Spleen (tissue), 11 donors: ENCODE measurements at regions not wholly inside any gene's neighbourhood (a gene's known extent, or its start where the extent isn't known, plus 50 kb on each side); places are given as distances from the start of the nearest gene placed in this dataset.

Experiments
- DNase-seq: peaks from one replicate; pipeline ENCODE4 v3.0.0-alpha.2; 2020
- H3K27ac ChIP-seq, 8 donors: fragments of 200-600 bp; sonication (generic) in 7 of 8; 1 replicate in 4 of 8; 2 replicates in 4 of 8; pipeline versions ENCODE4 v1.5.0 to v1.8.0; 2016 to 2021; ENCODE audit warnings: inconsistent platforms in 4 of 8, mild to moderate bottlenecking in 4 of 8, moderate library complexity in 1 of 8
- H3K27me3 ChIP-seq, 7 donors: fragments of 200-600 bp; sonication (generic) in 6 of 7; replicated peaks in 1 of 7; 1 replicate in 4 of 7; 2 replicates in 3 of 7; pipeline versions ENCODE4 v1.5.0 to v1.8.0; 2016 to 2021; ENCODE audit warnings: inconsistent platforms in 3 of 7, mild to moderate bottlenecking in 1 of 7
- H3K36me3 ChIP-seq, 6 donors: fragments of 200-600 bp; sonication (generic) in 5 of 6; 1 replicate in 4 of 6; 2 replicates in 2 of 6; pipeline versions ENCODE4 v1.5.0 to v1.8.0; 2016 to 2021; ENCODE audit warnings: inconsistent platforms in 2 of 6
- H3K4me1 ChIP-seq, 6 donors: fragments of 200-600 bp; sonication (generic) in 5 of 6; 1 replicate in 3 of 6; 2 replicates in 3 of 6; pipeline versions ENCODE4 v1.5.0 to v1.8.0; 2016 to 2021; ENCODE audit warnings: inconsistent platforms in 3 of 6
- H3K4me3 ChIP-seq, 8 donors: fragments of 200-600 bp; sonication (generic) in 7 of 8; 1 replicate in 4 of 8; 2 replicates in 4 of 8; pipeline versions ENCODE4 v1.5.0 to v1.8.0; 2016 to 2021; ENCODE audit warnings: inconsistent platforms in 4 of 8, mild to moderate bottlenecking in 4 of 8, moderate library complexity in 2 of 8
- H3K9me3 ChIP-seq, 8 donors: fragments of 200-600 bp; sonication (generic) in 7 of 8; 1 replicate in 4 of 8; 2 replicates in 4 of 8; pipeline versions ENCODE4 v1.5.0 to v1.8.0; 2016 to 2021; ENCODE audit warnings: inconsistent platforms in 4 of 8
- CTCF ChIP-seq, 11 experiments: fragments of 200-600 bp in 7 of 11; fragments of 450-650 bp in 4 of 11; sonication (generic) in 4 of 11; IDR thresholded peaks in 8 of 11; conservative IDR thresholded peaks in 3 of 11; 1 replicate in 7 of 11; 2 replicates in 4 of 11; pipeline versions ENCODE4 v1.4.0 to v1.8.0; 2016 to 2021; ENCODE audit warnings: antibody characterized with exemption in 11 of 11, inconsistent platforms in 4 of 11, mild to moderate bottlenecking in 1 of 11
- POLR2A ChIP-seq, 3 donors: fragments of 450-650 bp; IDR thresholded peaks; one replicate each; pipeline ENCODE4 v1.5.1; 2017; ENCODE audit warnings: antibody characterized with exemption in 3 of 3, mild to moderate bottlenecking in 1 of 3
- POLR2AphosphoS5 ChIP-seq, 3 donors: sonication (generic); formaldehyde crosslinking; IDR thresholded peaks; one replicate each; pipeline ENCODE4 v1.5.1; 2017; ENCODE audit warnings: antibody characterized with exemption in 3 of 3
- WGBS, 5 donors: extraction: QIAGEN DNeasy Blood & Tissue Kit in 3 of 5; methylation state at CpG; one replicate each; pipeline versions ENCODE4 v1.1.5 to v1.1.7; 2013 to 2018; 5-methylcytosine and 5-hydroxymethylcytosine counted together
- intact Hi-C: fragments of 100-400 bp; cut with DNase I; formaldehyde crosslinking; loops from one replicate; pipeline ENCODE4 v1.15.0; 2023; ENCODE audit warnings: low total_unique reads
- donor health status: healthy with polysubstance abuse.
- donor health status: DM: no; HTN: no; CAD: no; lungs with moderate emphysema.
- donor health status: DM: no; HTN: no; CAD: no.
- donor health status: Bipolar disorder and iron deficiency.
- donor health status: healthy.
- donor health status: DM: no; HTN: no; CAD: no.
- donor health status: DM: yes; HTN: yes; CAD: no.

DNA sequence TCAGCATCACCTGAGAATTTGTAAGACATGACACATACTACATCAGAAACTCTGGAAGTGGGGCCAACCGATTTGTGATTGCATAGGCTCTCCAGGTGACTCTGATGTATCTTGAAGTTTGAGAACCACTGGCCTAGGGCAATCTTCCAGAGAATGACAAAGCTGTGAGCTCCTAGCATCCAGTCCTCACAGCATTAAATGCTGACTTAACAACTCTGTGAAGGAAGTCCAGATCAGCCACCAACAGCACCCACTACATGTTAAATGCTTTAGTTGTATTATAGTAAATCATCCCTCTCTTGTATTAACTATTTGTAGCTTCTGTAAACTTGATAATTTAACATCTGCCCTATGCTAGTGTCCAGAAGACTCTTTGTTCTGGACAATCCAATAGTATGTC, 636.5 kb upstream of the STEAP1 start:
- Histone ChIP-seq H3K36me3 (no peaks in the 10 kb centered on the region), H3K27ac (no peak overlapping the region), H3K9me3 (peaks cover 0 to 8% (median 0%) of the 10 kb centered on the region in 8 donors), H3K27me3 (no peaks in the 10 kb centered on the region), H3K4me1 (no peaks in the 10 kb centered on the region), H3K4me3 (no peak overlapping the region)
- intact Hi-C loops: no loop called here
- TF ChIP-seq POLR2AphosphoS5 (IDR thresholded peaks at IDR 0.05) (no peak), POLR2A (IDR thresholded peaks at IDR 0.05) (no peak), CTCF (IDR thresholded peaks at IDR 0.05 in 8 of 11, conservative IDR thresholded peaks at IDR 0.05 in 3 of 11) (no peak)
- DNase-seq: no peak
- WGBS, 5 donors: 70 to 89% (median 79%) methylated on average over 1 of the region's 1 CpG

DNA sequence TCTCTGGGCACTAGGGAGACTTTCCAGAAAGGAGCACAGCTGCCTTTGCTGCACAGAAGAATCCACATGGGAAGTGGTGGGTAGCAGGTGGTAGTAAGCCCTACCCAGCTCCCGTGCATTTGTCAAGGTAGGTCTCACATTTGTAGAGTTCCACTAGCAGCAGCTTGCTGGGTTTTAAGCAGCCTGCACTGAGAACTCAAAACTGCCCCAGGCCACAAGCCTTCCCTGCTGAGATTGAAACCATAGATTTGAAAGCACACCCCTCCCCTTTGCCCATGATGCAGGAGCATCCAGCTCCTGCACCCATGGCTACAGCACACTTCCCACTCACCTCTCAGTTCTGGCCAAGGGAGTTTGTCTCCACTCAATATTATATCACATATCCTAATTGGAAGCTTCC, 604.5 kb upstream of the STEAP1 start:
- WGBS, 5 donors: 50 to 78% (median 67%) methylated on average over 1 of the region's 1 CpG
- DNase-seq: no peak
- no peak overlapping the region for H3K27ac ChIP-seq
- intact Hi-C loops: no loop called here
- peaks cover 0 to 10% (median 3%) of the 10 kb centered on the region in 8 donors for H3K9me3 ChIP-seq
- no peak overlapping the region for H3K4me3 ChIP-seq
- no peaks in the 10 kb centered on the region for H3K36me3 ChIP-seq
- H3K27me3 ChIP-seq: no peaks in the 10 kb centered on the region
- H3K4me1 ChIP-seq: no peaks in the 10 kb centered on the region
- TF ChIP-seq CTCF (IDR thresholded peaks at IDR 0.05 in 8 of 11, conservative IDR thresholded peaks at IDR 0.05 in 3 of 11) (no peak), POLR2A (IDR thresholded peaks at IDR 0.05) (no peak), POLR2AphosphoS5 (IDR thresholded peaks at IDR 0.05) (no peak)

DNA sequence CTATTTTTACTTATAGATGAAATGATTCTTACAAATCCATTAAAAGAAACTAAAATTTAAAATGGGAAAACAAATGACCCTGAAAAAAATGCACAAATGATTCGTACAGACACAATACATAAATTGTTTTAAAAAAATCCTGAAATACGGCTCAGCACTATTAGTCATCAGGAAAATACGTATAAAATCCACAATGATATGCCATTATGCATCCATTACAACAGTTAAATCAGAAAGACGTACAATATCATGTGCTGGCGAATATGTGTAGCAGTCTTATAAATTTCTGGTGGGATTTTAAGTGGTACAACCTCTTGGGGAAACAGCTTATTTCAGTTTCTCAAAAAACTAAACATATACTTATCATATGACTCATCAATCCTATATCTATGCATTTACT, 600.1 kb upstream of the STEAP1 start:
- Histone ChIP-seq H3K27ac (no peak overlapping the region), H3K27me3 (no peaks in the 10 kb centered on the region)
- intact Hi-C loops: no loop called here

GRCh38 chr7:89559596-89559995, 594.7 kb upstream of the STEAP1 start:
- Histone ChIP-seq H3K4me1 (no peaks in the 10 kb centered on the region), H3K4me3 (no peak overlapping the region), H3K9me3 (peaks cover 0 to 2% (median 0%) of the 10 kb centered on the region in 8 donors), H3K27me3 (no peaks in the 10 kb centered on the region), H3K27ac (no peak overlapping the region), H3K36me3 (no peaks in the 10 kb centered on the region)
- whole genome bisulfite sequencing, 5 donors: 82 to 91% (median 85%) methylated on average over 3 of the region's 3 CpGs
- intact Hi-C loops: no loop called here
- TF ChIP-seq POLR2AphosphoS5 (IDR thresholded peaks at IDR 0.05) (no peak), POLR2A (IDR thresholded peaks at IDR 0.05) (no peak), CTCF (IDR thresholded peaks at IDR 0.05 in 8 of 11, conservative IDR thresholded peaks at IDR 0.05 in 3 of 11) (no peak)
- DNase-seq: no peak

More for the DNA sequence above, 600.1 kb upstream of the STEAP1 start:
- Histone ChIP-seq H3K36me3 (no peaks in the 10 kb centered on the region), H3K4me3 (no peak overlapping the region), H3K9me3 (peaks cover 0 to 3% (median 0%) of the 10 kb centered on the region in 8 donors), H3K4me1 (no peaks in the 10 kb centered on the region)
- DNase-seq: no peak
- whole genome bisulfite sequencing, 5 donors: 82 to 93% (median 86%) methylated on average over 5 of the region's 5 CpGs
- TF ChIP-seq POLR2A (IDR thresholded peaks at IDR 0.05) (no peak), POLR2AphosphoS5 (IDR thresholded peaks at IDR 0.05) (no peak)

GRCh38 chr7:89563597-89563996, 590.7 kb upstream of the STEAP1 start:
- Histone ChIP-seq H3K4me3 (no peak overlapping the region), H3K9me3 (peaks cover 0 to 14% (median 4%) of the 10 kb centered on the region in 8 donors), H3K27ac (no peak overlapping the region), H3K27me3 (no peaks in the 10 kb centered on the region), H3K36me3 (no peaks in the 10 kb centered on the region), H3K4me1 (no peaks in the 10 kb centered on the region)
- intact Hi-C loops: no loop called here
- WGBS, 5 donors: 69 to 91% (median 74%) methylated on average over 1 of the region's 1 CpG
- no peak for TF ChIP-seq POLR2A (IDR thresholded peaks at IDR 0.05)
- no peak for TF ChIP-seq CTCF (IDR thresholded peaks at IDR 0.05 in 8 of 11, conservative IDR thresholded peaks at IDR 0.05 in 3 of 11)
- no peak for TF ChIP-seq POLR2AphosphoS5 (IDR thresholded peaks at IDR 0.05)
- no peak for DNase-seq
